ENCODE measurements at regions not wholly inside any gene's neighbourhood (a gene's known extent, or its start where the extent isn't known, plus 50 kb on each side); places are given as distances from the start of the nearest gene placed in this dataset.
A peak's percentile ranks its signal among the peaks of the same experiment; 100 is the strongest.

DNA sequence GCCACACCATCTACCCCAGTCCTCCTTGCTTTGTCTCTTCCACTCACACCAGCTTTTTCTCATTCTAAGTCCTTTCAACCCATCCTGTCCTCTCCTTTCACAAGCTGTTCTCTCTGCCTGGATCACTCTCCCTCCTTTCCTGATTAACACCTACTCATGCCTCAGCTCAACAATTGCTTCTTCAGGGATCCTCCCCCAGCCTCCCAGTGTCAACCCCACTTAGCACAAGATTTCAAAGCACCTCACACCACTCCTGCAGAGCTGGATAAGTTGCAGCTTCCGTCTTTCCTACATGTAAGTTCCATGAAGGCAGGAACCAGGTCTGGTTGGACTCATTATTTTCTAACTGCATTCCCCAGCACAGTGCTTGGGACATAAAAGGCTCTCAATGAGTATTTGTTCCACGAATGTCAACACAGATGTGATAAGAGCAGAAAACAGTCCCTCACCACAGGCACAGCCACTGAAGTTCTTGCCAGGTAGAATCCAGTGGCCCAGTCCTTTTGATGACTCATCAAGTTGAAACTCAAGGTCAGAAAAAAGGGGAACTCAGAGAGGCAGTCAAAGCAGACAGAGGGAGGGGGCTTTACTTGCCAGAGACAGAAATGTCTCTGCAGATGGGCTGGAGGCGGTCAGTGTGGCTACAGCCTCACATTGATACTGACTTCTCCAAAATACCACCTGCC is 193.4 kb upstream of the PRDM1 start:
- Histone ChIP-seq H3K4me1 (ENCODE audit: control insufficient read depth in 1 of 2, extremely low read depth in 1 of 2, insufficient read depth in 2 of 2, low read length in 2 of 2) (no peaks in the 10 kb centered on the region), H3K9me3 (no peaks in the 10 kb centered on the region), H3K27me3 (replicated peaks in 1 of 2; ENCODE audit: control insufficient read depth in 2 of 2, extremely low read depth in 1 of 2, insufficient read depth in 2 of 2, low read length in 1 of 2) (peaks cover 0 to 3% of the 10 kb centered on the region in 2 experiments), H3K4me3 (ENCODE audit: control insufficient read depth in 1 of 2, extremely low read depth in 1 of 2, low read length in 1 of 2) (no peak overlapping the region), H3K27ac (ENCODE audit: low read length) (no peak overlapping the region), H3K36me3 (ENCODE audit: control insufficient read depth in 2 of 2, extremely low read depth in 1 of 2, insufficient read depth in 1 of 2, low read length in 1 of 2) (no peaks in the 10 kb centered on the region)
- Mint-ChIP-seq H3K4me3 (no peak overlapping the region), H3K36me3 (no peaks in the 10 kb centered on the region), H3K9me3 (peaks cover 0 to 3% (median 0%) of the 10 kb centered on the region in 3 donors), H3K27me3 (no peaks in the 10 kb centered on the region), H3K4me1 (no peaks in the 10 kb centered on the region), H3K27ac (no peak overlapping the region)
- DNase-seq: peak in 2 of 35 experiments; percentile 0 to 17
- ChIA-PET CTCF (no interaction called here), POLR2A (interaction anchor here in 1 of 2 donors (0.7 kb wide), 1 partner anchor 22 kb away, joined by 3 read pairs; no protein-coding TSS in a partner anchor)
- 50% methylated on average over 2 of the region's 3 CpGs for WGBS (ENCODE audit: insufficient coverage)
- no peak for ATAC-seq (replicated peaks in 1 of 4)

DNA sequence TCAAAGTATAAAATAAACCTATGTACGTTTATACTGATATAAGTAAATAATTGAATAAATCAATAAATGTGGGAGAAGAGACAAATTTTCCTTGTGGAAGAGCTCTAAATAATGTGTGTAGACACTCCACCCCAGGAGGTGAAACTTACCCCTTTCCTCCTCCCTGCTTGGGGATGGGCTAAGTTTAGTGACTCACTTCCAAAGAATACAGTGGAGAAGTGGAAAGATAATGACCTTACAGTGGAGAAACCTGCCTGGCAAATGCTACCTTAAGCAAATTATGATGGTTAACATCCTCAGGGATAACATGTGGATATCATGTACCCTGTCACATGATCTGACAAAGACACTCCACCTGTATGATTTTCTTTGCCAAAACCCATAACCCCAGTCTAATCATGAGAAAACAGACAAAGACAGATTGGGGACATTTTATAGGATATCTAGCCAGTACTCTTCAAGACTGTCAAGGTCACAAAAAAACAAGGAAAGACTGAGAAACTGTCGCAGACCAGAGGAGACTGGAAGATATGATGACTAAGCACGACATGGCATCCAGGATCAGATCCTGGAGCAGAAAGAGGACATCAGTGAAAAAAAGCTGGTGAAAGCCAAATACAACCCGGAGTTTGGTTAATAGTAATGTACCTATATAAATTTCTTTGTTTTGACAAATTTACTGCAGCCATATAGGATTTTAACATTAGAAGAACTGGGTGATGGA is 195.5 kb upstream of the PRDM1 start:
- WGBS (ENCODE audit: insufficient coverage): 92% methylated on average over 2 of the region's 4 CpGs
- Histone ChIP-seq H3K36me3 (ENCODE audit: control insufficient read depth in 2 of 2, extremely low read depth in 1 of 2, insufficient read depth in 1 of 2, low read length in 1 of 2) (no peaks in the 10 kb centered on the region), H3K4me3 (ENCODE audit: control insufficient read depth in 1 of 2, extremely low read depth in 1 of 2, low read length in 1 of 2) (no peak overlapping the region), H3K4me1 (ENCODE audit: control insufficient read depth in 1 of 2, extremely low read depth in 1 of 2, insufficient read depth in 2 of 2, low read length in 2 of 2) (no peaks in the 10 kb centered on the region), H3K9me3 (no peaks in the 10 kb centered on the region), H3K27ac (ENCODE audit: low read length) (no peak overlapping the region), H3K27me3 (replicated peaks in 1 of 2; ENCODE audit: control insufficient read depth in 2 of 2, extremely low read depth in 1 of 2, insufficient read depth in 2 of 2, low read length in 1 of 2) (peaks cover 0 to 3% of the 10 kb centered on the region in 2 experiments)
- CTCF ChIA-PET: interaction anchor here in 1 of 2 donors (0.7 kb wide), 1 partner anchor 136 kb away, joined by 3 read pairs; no protein-coding TSS in a partner anchor
- H3K4me1 Mint-ChIP-seq: peaks cover 0 to 4% (median 2%) of the 10 kb centered on the region in 3 donors
- H3K27ac Mint-ChIP-seq: no peak overlapping the region
- no peaks in the 10 kb centered on the region for H3K27me3 Mint-ChIP-seq
- ATAC-seq (replicated peaks in 1 of 4): no peak
- no peak for DNase-seq
- no peak overlapping the region for H3K4me3 Mint-ChIP-seq
- H3K36me3 Mint-ChIP-seq: no peaks in the 10 kb centered on the region
- POLR2A ChIA-PET: no interaction called here
- peaks cover 0 to 3% (median 0%) of the 10 kb centered on the region in 3 donors for H3K9me3 Mint-ChIP-seq

DNA sequence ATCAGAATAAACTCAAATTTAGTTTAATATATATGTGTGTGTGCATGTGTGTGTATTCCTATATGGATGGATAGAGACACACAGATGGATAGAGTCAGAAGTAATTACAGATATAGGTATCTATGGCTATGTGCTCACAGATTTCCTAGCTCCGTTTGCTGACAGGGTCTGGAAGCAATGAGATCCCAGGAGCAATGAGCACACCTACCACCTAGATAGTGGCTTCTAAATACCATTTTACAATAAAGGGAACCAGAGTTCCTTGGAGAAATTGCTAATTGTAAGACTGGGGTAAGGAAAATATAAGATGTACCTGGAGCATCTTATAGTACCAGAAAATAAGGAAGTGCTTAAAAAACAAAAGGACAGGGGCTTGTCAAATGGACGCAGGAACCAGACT is 196.2 kb upstream of the PRDM1 start:
- no peaks in the 10 kb centered on the region for H3K36me3 ChIP-seq (ENCODE audit: control insufficient read depth in 2 of 2, extremely low read depth in 1 of 2, insufficient read depth in 1 of 2, low read length in 1 of 2)
- no peaks in the 10 kb centered on the region for H3K4me1 ChIP-seq (ENCODE audit: control insufficient read depth in 1 of 2, extremely low read depth in 1 of 2, insufficient read depth in 2 of 2, low read length in 2 of 2)
- DNase-seq: no peak
- ChIA-PET POLR2A (no interaction called here), CTCF (interaction anchor here in 1 of 2 donors (0.7 kb wide), 1 partner anchor 135 kb away, joined by 3 read pairs; no protein-coding TSS in a partner anchor)
- H3K9me3 ChIP-seq: no peaks in the 10 kb centered on the region
- H3K36me3 Mint-ChIP-seq: no peaks in the 10 kb centered on the region
- no peak overlapping the region for H3K27ac ChIP-seq (ENCODE audit: low read length)
- no peak overlapping the region for H3K4me3 ChIP-seq (ENCODE audit: control insufficient read depth in 1 of 2, extremely low read depth in 1 of 2, low read length in 1 of 2)
- peaks cover 0 to 3% of the 10 kb centered on the region in 2 experiments for H3K27me3 ChIP-seq (replicated peaks in 1 of 2; ENCODE audit: control insufficient read depth in 2 of 2, extremely low read depth in 1 of 2, insufficient read depth in 2 of 2, low read length in 1 of 2)
- H3K27me3 Mint-ChIP-seq: no peaks in the 10 kb centered on the region
- peaks cover 0 to 6% (median 3%) of the 10 kb centered on the region in 3 donors for H3K4me1 Mint-ChIP-seq
- H3K9me3 Mint-ChIP-seq: peaks cover 0 to 3% (median 0%) of the 10 kb centered on the region in 3 donors
- H3K4me3 Mint-ChIP-seq: no peak overlapping the region
- no peak for ATAC-seq (replicated peaks in 1 of 4)
- no peak overlapping the region for H3K27ac Mint-ChIP-seq
- WGBS (ENCODE audit: insufficient coverage): no CpG with 5 or more reads among the region's 2 CpGs

DNA sequence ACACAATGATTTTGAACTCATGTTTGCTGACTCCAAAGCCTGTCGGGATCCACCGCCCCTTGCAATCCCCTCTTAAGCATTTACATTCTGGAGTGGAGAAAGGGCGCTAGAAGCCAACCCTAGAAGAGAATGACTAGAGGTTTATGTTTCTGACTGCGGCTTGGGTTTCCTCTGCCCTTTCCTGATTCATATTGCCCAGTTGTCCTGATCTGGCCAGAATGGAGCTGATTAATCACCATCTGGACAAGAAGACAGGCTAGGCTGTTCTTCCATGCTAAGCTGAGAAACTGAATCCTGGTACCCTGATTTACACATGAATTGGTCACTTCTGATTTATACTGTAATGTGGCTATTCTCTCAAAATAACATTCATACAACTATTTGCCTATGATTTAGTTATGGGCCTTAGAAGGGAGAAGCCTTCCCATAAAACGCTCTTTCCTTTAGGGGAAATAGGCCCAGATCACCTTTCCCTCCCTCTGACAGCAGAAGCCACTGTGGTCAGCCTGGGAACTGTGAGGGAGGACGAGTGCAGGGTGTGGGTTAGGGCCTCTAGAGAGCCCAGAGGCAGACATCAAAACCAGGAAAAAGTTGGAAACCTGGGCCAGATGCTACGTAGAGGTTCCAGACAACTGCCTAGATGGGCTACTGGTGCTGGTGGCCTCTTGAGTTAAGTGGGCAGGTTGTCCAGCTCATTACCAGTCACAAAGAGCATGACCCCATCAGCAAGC is 199.2 kb upstream of the PRDM1 start:
- ChIA-PET POLR2A (no interaction called here), CTCF (no interaction called here)
- Histone ChIP-seq H3K9me3 (no peaks in the 10 kb centered on the region), H3K4me1 (ENCODE audit: control insufficient read depth in 1 of 2, extremely low read depth in 1 of 2, insufficient read depth in 2 of 2, low read length in 2 of 2) (no peaks in the 10 kb centered on the region), H3K36me3 (ENCODE audit: control insufficient read depth in 2 of 2, extremely low read depth in 1 of 2, insufficient read depth in 1 of 2, low read length in 1 of 2) (no peaks in the 10 kb centered on the region), H3K4me3 (ENCODE audit: control insufficient read depth in 1 of 2, extremely low read depth in 1 of 2, low read length in 1 of 2) (no peak overlapping the region), H3K27ac (ENCODE audit: low read length) (no peak overlapping the region), H3K27me3 (replicated peaks in 1 of 2; ENCODE audit: control insufficient read depth in 2 of 2, extremely low read depth in 1 of 2, insufficient read depth in 2 of 2, low read length in 1 of 2) (no peaks in the 10 kb centered on the region)
- ATAC-seq (replicated peaks in 1 of 4) (no peak), DNase-seq (no peak)
- Mint-ChIP-seq H3K9me3 (peaks cover 0 to 3% (median 0%) of the 10 kb centered on the region in 3 donors), H3K4me1 (peaks cover 0 to 12% (median 3%) of the 10 kb centered on the region in 3 donors), H3K27ac (no peak overlapping the region), H3K4me3 (no peak overlapping the region), H3K27me3 (peaks cover 0 to 5% of the 10 kb centered on the region in 2 donors), H3K36me3 (no peaks in the 10 kb centered on the region)
- 87% methylated on average over 3 of the region's 7 CpGs for WGBS (ENCODE audit: insufficient coverage)

DNA sequence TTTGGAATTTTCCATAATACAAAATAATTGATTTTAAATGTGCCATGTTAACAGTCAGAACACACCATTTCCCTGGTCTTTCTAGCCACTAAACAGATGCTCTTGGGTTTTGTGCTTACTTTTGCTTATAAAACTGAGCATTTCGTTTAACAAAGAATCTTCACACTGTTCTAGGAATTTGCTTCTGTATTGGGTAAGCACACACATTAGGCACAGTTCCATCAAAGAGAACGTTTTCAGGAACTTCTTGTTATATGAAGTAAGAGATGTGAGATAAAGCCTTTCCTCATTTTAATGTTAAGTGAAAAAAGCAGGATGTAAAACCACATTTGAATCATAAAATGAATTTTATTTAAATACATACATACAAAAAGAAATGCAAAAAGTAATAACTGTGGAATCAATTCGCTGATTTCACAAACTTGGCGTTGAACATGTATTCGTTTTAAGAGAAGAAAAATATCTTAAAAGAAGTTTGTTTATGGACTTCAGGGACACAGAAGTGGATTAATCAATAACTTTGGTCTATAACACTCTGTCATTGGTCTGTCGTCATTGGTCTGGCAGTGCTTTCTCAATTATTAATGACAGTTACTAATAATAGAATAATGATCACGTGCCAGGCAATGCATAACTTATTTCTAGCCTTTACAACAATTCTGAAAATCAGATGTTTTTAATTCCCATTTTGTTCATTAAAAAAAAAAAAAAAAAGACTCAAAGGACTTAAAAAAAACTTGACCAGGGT is 199.9 kb upstream of the PRDM1 start:
- Histone ChIP-seq H3K27me3 (replicated peaks in 1 of 2; ENCODE audit: control insufficient read depth in 2 of 2, extremely low read depth in 1 of 2, insufficient read depth in 2 of 2, low read length in 1 of 2) (no peaks in the 10 kb centered on the region), H3K4me1 (ENCODE audit: control insufficient read depth in 1 of 2, extremely low read depth in 1 of 2, insufficient read depth in 2 of 2, low read length in 2 of 2) (no peaks in the 10 kb centered on the region), H3K9me3 (no peaks in the 10 kb centered on the region), H3K4me3 (ENCODE audit: control insufficient read depth in 1 of 2, extremely low read depth in 1 of 2, low read length in 1 of 2) (no peak overlapping the region), H3K36me3 (ENCODE audit: control insufficient read depth in 2 of 2, extremely low read depth in 1 of 2, insufficient read depth in 1 of 2, low read length in 1 of 2) (no peaks in the 10 kb centered on the region), H3K27ac (ENCODE audit: low read length) (no peak overlapping the region)
- Mint-ChIP-seq H3K27ac (no peak overlapping the region), H3K4me1 (peaks cover 0 to 12% (median 3%) of the 10 kb centered on the region in 3 donors), H3K27me3 (peaks cover 0 to 9% of the 10 kb centered on the region in 2 donors), H3K36me3 (no peaks in the 10 kb centered on the region), H3K9me3 (peaks cover 0 to 3% (median 0%) of the 10 kb centered on the region in 3 donors), H3K4me3 (no peak overlapping the region)
- CTCF ChIA-PET: no interaction called here
- ATAC-seq (replicated peaks in 1 of 4) (no peak), DNase-seq (no peak)
- POLR2A ChIA-PET: no interaction called here
- 100% methylated on average over 1 of the region's 7 CpGs for WGBS (ENCODE audit: insufficient coverage)

DNA sequence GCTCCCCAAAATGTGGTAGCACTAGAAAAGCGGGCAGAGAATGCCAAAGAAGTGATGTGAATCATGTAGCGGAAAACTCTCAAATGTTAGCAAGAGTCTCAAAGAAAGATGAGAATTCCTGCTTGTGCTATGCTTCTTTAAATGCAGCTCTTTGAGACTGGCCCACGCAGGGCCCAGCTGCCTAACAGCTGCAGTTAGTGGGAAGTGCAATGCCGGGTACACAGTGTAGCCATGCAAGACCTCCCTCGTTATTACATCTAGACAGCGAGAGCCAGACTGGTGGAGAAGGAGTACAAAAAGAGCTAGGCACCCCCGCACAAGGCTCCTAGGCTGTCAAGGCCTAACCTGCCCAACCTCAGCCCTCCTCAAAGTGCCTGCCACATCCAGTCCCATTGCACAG is 201.7 kb upstream of the PRDM1 start:
- no peak overlapping the region for H3K27ac Mint-ChIP-seq
- H3K36me3 Mint-ChIP-seq: no peaks in the 10 kb centered on the region
- POLR2A ChIA-PET: no interaction called here
- Histone ChIP-seq H3K36me3 (ENCODE audit: control insufficient read depth in 2 of 2, extremely low read depth in 1 of 2, insufficient read depth in 1 of 2, low read length in 1 of 2) (no peaks in the 10 kb centered on the region), H3K4me3 (ENCODE audit: control insufficient read depth in 1 of 2, extremely low read depth in 1 of 2, low read length in 1 of 2) (no peak overlapping the region), H3K27ac (ENCODE audit: low read length) (no peak overlapping the region), H3K4me1 (ENCODE audit: control insufficient read depth in 1 of 2, extremely low read depth in 1 of 2, insufficient read depth in 2 of 2, low read length in 2 of 2) (peaks cover 0 to 3% of the 10 kb centered on the region in 2 experiments), H3K9me3 (no peaks in the 10 kb centered on the region), H3K27me3 (replicated peaks in 1 of 2; ENCODE audit: control insufficient read depth in 2 of 2, extremely low read depth in 1 of 2, insufficient read depth in 2 of 2, low read length in 1 of 2) (no peaks in the 10 kb centered on the region)
- CTCF ChIA-PET: no interaction called here
- WGBS (ENCODE audit: insufficient coverage): 98% methylated on average over 5 of the region's 7 CpGs
- peaks cover 0 to 3% (median 0%) of the 10 kb centered on the region in 3 donors for H3K9me3 Mint-ChIP-seq
- DNase-seq (no peak), ATAC-seq (replicated peaks in 1 of 4) (no peak)
- peaks cover 6 to 21% of the 10 kb centered on the region in 2 donors for H3K27me3 Mint-ChIP-seq
- H3K4me1 Mint-ChIP-seq: peaks cover 9 to 23% (median 11%) of the 10 kb centered on the region in 3 donors
- no peak overlapping the region for H3K4me3 Mint-ChIP-seq
